Heart left ventricle (tissue), 16 donors: ENCODE measurements at regions not wholly inside any gene's neighbourhood (a gene's known extent, or its start where the extent isn't known, plus 50 kb on each side); places are given as distances from the start of the nearest gene placed in this dataset.

ENCODE experiments used
- ATAC-seq, 4 donors: fragments of 200-7000 bp; cut with Tn5 transposase; one replicate each; pipeline ENCODE4 v1.9.1; 2020 to 2022; ENCODE audit warnings: moderate library complexity in 4 of 4, mild to moderate bottlenecking in 3 of 4, moderate number of reproducible peaks in 1 of 4
- DNase-seq, 5 donors: peaks; one replicate each; pipeline ENCODE4 v3.0.0-alpha.2; 2020
- H3K27ac ChIP-seq, 12 donors: fragments of 200-600 bp; sonication (generic) in 4 of 12; one replicate each; pipeline versions ENCODE4 v1.5.0 to v1.8.0; 2016 to 2022; ENCODE audit warnings: mild to moderate bottlenecking in 2 of 12
- H3K27me3 ChIP-seq, 9 donors: fragments of 200-600 bp; sonication (generic) in 2 of 9; one replicate each; pipeline versions ENCODE4 v1.5.1 to v1.8.0; 2016 to 2022; ENCODE audit warnings: mild to moderate bottlenecking in 3 of 9
- H3K36me3 ChIP-seq, 9 donors: fragments of 200-600 bp; sonication (generic) in 2 of 9; one replicate each; pipeline versions ENCODE4 v1.5.0 to v1.8.0; 2018 to 2022; ENCODE audit warnings: mild to moderate bottlenecking in 2 of 9
- H3K4me1 ChIP-seq, 12 donors: fragments of 200-600 bp; sonication (generic) in 4 of 12; one replicate each; pipeline versions ENCODE4 v1.5.0 to v1.8.0; 2016 to 2022; ENCODE audit warnings: mild to moderate bottlenecking in 3 of 12
- H3K4me3 ChIP-seq, 12 donors: fragments of 200-600 bp; sonication (generic) in 4 of 12; one replicate each; pipeline versions ENCODE4 v1.5.0 to v1.8.0; 2017 to 2022; ENCODE audit warnings: mild to moderate bottlenecking in 9 of 12, moderate library complexity in 4 of 12
- H3K9me3 ChIP-seq, 12 donors: fragments of 200-600 bp; sonication (generic) in 4 of 12; one replicate each; pipeline versions ENCODE4 v1.5.0 to v1.8.0; 2016 to 2022; ENCODE audit warnings: mild to moderate bottlenecking in 1 of 12
- POLR2A ChIP-seq, 2 donors: fragments of 450-650 bp; IDR thresholded peaks; one replicate each; pipeline ENCODE4 v1.6.1; 2017; ENCODE audit warnings: antibody characterized with exemption in 2 of 2, mild to moderate bottlenecking in 2 of 2, moderate library complexity in 2 of 2
- WGBS, 4 donors: extraction: QIAGEN DNeasy Blood & Tissue Kit in 2 of 4; methylation state at CpG; one replicate each; pipeline versions ENCODE4 v1.1.5 to v1.1.7; 2013 to 2018; 5-methylcytosine and 5-hydroxymethylcytosine counted together
- intact Hi-C, 10 donors: fragments of 100-400 bp; cut with DNase I; formaldehyde crosslinking; loops; one replicate each; pipeline versions ENCODE4 v1.11.1 to v1.14.2; 2022
- TF ChIP-seq, protein P1 (sequence below), 12 donors: fragments of 200-600 bp; sonication (generic) in 4 of 12; IDR thresholded peaks; one replicate each; pipeline versions ENCODE4 v1.5.0 to v1.8.0; 2018 to 2022; ENCODE audit warnings: antibody characterized with exemption in 12 of 12, mild to moderate bottlenecking in 5 of 12
- donor health status: ischemic (EF 13 %, LVEDD 7.1; RV severe dilation, severe dysfunction).
- donor health status: healthy with polysubstance abuse.
- donor health status: DM: no; HTN: yes; CAD: no.
- donor health status: DM: no; HTN: no; CAD: no.
- donor health status: ischemic (EF 25% LVEDD 6.9; RV normal size, moderate dysfunction).
- donor health status: ischemic (EF 25% LVEDD 5.7; RV mildly dilated, moderate dysfunction).
- donor health status: healthy.
- donor health status: DM: yes; HTN: yes; CAD: no.
- donor health status: ischemic (EF 35%, LVEDD 5.7; RV mildly dilated, moderate dysfunction).
- donor health status: nonischemic (EF 11% LVEDD 7.7; RV severe dilation, severe dysfunction).
- donor health status: DM: yes; HTN: yes; CAD: no.
- donor health status: PGD.
- donor health status: ischemic (EF 29% LVEDD 5.4; RV normal size, mild dysfunction).
- donor health status: nonischemic (EF 23%, LVEDD 6.1; RV moderate dilation, normal function).

DNA sequence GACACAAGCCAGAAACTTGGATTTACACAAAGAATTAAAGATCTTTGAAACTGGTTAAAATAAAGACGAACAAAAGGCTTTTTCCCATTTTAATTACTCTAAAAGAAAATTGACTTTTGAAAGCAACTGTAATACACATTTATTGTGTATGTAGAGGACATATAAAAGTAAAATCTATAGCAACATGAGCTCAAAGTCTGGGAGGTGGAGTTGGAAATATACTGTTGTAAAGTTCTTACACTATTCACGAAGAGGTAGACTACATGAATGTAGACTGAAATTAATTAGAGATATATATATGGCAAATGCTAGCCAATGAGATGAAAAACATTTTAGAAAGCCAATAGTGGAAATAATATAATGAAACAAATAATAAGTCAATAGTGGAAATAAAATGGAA is 251.0 kb downstream of the AHR start:
- Histone ChIP-seq H3K27me3 (no peaks in the 10 kb centered on the region), H3K4me1 (peaks cover 0 to 37% (median 2%) of the 10 kb centered on the region in 12 donors), H3K9me3 (no peaks in the 10 kb centered on the region), H3K4me3 (no peak overlapping the region), H3K36me3 (no peaks in the 10 kb centered on the region), H3K27ac (no peak overlapping the region)
- intact Hi-C loops = no loop called here
- DNase-seq (no peak), ATAC-seq (no peak)
- 69 to 95% (median 74%) methylated on average over 2 of the region's 2 CpGs for WGBS, 4 donors
- TF ChIP-seq, protein P1, sequence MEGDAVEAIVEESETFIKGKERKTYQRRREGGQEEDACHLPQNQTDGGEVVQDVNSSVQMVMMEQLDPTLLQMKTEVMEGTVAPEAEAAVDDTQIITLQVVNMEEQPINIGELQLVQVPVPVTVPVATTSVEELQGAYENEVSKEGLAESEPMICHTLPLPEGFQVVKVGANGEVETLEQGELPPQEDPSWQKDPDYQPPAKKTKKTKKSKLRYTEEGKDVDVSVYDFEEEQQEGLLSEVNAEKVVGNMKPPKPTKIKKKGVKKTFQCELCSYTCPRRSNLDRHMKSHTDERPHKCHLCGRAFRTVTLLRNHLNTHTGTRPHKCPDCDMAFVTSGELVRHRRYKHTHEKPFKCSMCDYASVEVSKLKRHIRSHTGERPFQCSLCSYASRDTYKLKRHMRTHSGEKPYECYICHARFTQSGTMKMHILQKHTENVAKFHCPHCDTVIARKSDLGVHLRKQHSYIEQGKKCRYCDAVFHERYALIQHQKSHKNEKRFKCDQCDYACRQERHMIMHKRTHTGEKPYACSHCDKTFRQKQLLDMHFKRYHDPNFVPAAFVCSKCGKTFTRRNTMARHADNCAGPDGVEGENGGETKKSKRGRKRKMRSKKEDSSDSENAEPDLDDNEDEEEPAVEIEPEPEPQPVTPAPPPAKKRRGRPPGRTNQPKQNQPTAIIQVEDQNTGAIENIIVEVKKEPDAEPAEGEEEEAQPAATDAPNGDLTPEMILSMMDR (IDR thresholded peaks at IDR 0.05) = no peak
- no peak for TF ChIP-seq POLR2A (IDR thresholded peaks at IDR 0.05)

DNA sequence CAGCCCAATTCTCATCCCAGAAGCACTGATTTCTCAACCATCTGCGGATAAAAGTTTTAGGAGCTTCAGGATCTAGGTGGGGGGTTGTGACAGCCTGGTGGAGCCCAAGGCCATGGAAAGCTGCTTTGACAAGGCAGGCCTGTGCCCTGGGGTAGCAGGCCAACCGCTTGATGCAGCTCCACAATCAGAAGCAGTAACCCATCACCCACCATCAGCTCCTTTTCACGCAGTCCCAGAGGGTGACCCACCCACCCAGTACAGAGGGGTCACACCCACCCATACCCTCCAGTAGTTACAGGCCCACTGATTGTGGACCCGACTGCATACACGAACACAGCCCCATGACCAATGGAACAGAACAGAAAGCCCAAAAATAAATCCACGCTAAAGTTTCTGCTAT is 253.9 kb downstream of the AHR start:
- Histone ChIP-seq H3K4me1 (peaks cover 0 to 30% (median 8%) of the 10 kb centered on the region in 12 donors), H3K27me3 (no peaks in the 10 kb centered on the region), H3K9me3 (no peaks in the 10 kb centered on the region), H3K4me3 (no peak overlapping the region), H3K27ac (no peak overlapping the region), H3K36me3 (no peaks in the 10 kb centered on the region)
- 91 to 95% (median 93%) methylated on average over 6 of the region's 6 CpGs for WGBS, 4 donors
- no peak for ATAC-seq
- intact Hi-C loops = no loop called here
- TF ChIP-seq, protein P1 (IDR thresholded peaks at IDR 0.05) = no peak
- no peak for TF ChIP-seq POLR2A (IDR thresholded peaks at IDR 0.05)
- DNase-seq = no peak

DNA sequence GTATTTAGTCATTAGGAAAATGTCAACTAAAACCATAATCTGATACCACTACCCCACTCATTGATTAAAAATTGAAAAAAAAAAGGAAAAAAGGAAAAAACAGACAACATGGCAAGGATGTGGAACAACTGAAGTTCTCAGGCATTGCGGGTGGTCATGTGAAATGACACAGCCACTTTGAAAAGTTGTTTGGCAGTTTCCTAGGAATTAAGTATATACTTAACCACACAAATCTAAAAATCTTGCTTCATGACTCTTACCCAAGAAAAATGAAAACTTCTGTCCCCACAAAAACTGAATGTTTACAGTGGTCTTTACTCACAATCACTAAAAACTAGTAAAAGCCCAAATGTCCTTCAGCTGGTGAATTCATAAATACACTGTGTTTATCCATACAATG is 254.5 kb downstream of the AHR start:
- no peak overlapping the region for H3K27ac ChIP-seq
- H3K4me1 ChIP-seq = peaks cover 0 to 29% (median 8%) of the 10 kb centered on the region in 12 donors
- H3K9me3 ChIP-seq = no peaks in the 10 kb centered on the region
- H3K36me3 ChIP-seq = no peaks in the 10 kb centered on the region
- intact Hi-C loops = no loop called here
- DNase-seq = no peak
- WGBS, 4 donors = 95 to 100% (median 96%) methylated on average over 1 of the region's 1 CpG
- ATAC-seq = no peak
- no peak overlapping the region for H3K4me3 ChIP-seq
- TF ChIP-seq POLR2A (IDR thresholded peaks at IDR 0.05) = no peak
- H3K27me3 ChIP-seq = no peaks in the 10 kb centered on the region

DNA sequence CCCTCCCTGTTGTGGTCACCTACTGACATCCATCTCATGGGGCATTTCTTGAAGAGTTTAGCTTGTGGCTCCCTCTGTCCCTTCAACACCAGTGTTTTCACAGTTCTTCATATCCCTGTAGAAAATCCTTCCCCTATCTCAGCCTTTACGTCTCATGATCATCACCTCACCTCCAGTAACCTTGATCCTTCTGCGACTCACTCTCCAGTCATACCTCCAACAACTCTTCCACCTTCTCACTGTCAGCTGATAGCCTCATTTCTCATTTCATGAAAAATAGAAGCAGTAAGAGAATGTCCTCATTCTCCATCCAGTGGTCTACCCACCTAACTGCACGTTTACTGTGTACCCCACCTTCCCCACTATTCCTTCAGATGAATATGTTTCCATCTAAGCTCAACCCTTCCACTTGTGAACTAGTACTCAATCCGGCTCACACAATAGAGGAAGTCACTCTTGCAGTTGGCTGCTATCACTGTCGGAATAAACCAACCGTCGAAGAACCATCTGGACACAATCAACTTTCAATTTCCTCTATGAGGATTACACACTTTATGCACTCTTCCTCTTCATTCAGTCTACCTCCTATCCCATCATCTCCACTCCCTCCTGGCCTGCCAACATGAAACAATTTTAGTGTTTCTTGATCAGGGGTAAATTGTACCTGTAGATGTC is 256.0 kb downstream of the AHR start:
- intact Hi-C loops = no loop called here
- Histone ChIP-seq H3K4me3 (no peak overlapping the region), H3K27ac (no peak overlapping the region), H3K36me3 (no peaks in the 10 kb centered on the region), H3K9me3 (no peaks in the 10 kb centered on the region), H3K27me3 (no peaks in the 10 kb centered on the region), H3K4me1 (peaks cover 0 to 25% (median 8%) of the 10 kb centered on the region in 12 donors)
- ATAC-seq = no peak
- TF ChIP-seq, protein P1 (IDR thresholded peaks at IDR 0.05) = no peak
- no peak for TF ChIP-seq POLR2A (IDR thresholded peaks at IDR 0.05)
- DNase-seq = no peak
- 75 to 80% (median 77%) methylated on average over 7 of the region's 7 CpGs for WGBS, 4 donors
